Body of pancreas (tissue), 4 donors: ENCODE measurements at regions not wholly inside any gene's neighbourhood (a gene's known extent, or its start where the extent isn't known, plus 50 kb on each side); places are given as distances from the start of the nearest gene placed in this dataset.
A peak's percentile ranks its signal among the peaks of the same experiment; 100 is the strongest.

Source experiments
- ATAC-seq: fragments of 150-250 bp; one replicate; pipeline ENCODE4 v1.9.1; 2016
- DNase-seq, 4 donors: peaks; one replicate each; pipeline ENCODE4 v3.0.0-alpha.2; 2019
- H3K27ac ChIP-seq, 4 donors: fragments of 200-600 bp; sonication (generic); 1 replicate in 3 of 4; 2 replicates in 1 of 4; pipeline versions ENCODE4 v1.5.1 to v1.6.1; 2016 to 2019; ENCODE audit warnings: mild to moderate bottlenecking in 1 of 4, mixed read lengths in 1 of 4, moderate library complexity in 1 of 4
- H3K27me3 ChIP-seq, 2 donors: fragments of 200-600 bp; sonication (generic); one replicate each; pipeline ENCODE4 v1.6.0; 2016; ENCODE audit warnings: mild to moderate bottlenecking in 1 of 2
- H3K36me3 ChIP-seq, 2 donors: fragments of 200-600 bp; sonication (generic); replicated peaks in 1 of 2; 2 replicates each; pipeline ENCODE4 v1.5.1; 2016; ENCODE audit warnings: low read depth in 2 of 2; ENCODE audit not compliant: insufficient read depth in 1 of 2
- H3K4me1 ChIP-seq: fragments of 200-600 bp; sonication (generic); one replicate; pipeline ENCODE4 v1.6.0; 2016
- H3K4me3 ChIP-seq, 2 donors: fragments of 200-600 bp; sonication (generic); 1 replicate in 1 of 2; 2 replicates in 1 of 2; pipeline ENCODE4 v1.5.1; 2016 to 2019
- H3K9me3 ChIP-seq, 3 donors: fragments of 200-600 bp; sonication (generic); 1 replicate in 2 of 3; 2 replicates in 1 of 3; pipeline ENCODE4 v1.5.1; 2016
- POLR2A ChIP-seq, 3 donors: fragments of 450-650 bp; IDR thresholded peaks; one replicate each; pipeline ENCODE4 v1.6.1; 2016; ENCODE audit warnings: antibody characterized with exemption in 3 of 3, mild to moderate bottlenecking in 2 of 3
- WGBS, 2 donors: methylation state at CpG; one replicate each; pipeline ENCODE4 v1.1.5; 2017; 5-methylcytosine and 5-hydroxymethylcytosine counted together
- intact Hi-C: fragments of 100-400 bp; cut with DNase I; formaldehyde crosslinking; loops from one replicate; pipeline ENCODE4 v1.15.1; 2023
- TF ChIP-seq, protein P1 (sequence below), 7 experiments: fragments of 450-650 bp in 4 of 7; fragments of 200-600 bp in 3 of 7; sonication (generic) in 3 of 7; IDR thresholded peaks; one replicate each; pipeline ENCODE4 v1.5.1; 2016 to 2019; ENCODE audit warnings: antibody characterized with exemption in 7 of 7

DNA sequence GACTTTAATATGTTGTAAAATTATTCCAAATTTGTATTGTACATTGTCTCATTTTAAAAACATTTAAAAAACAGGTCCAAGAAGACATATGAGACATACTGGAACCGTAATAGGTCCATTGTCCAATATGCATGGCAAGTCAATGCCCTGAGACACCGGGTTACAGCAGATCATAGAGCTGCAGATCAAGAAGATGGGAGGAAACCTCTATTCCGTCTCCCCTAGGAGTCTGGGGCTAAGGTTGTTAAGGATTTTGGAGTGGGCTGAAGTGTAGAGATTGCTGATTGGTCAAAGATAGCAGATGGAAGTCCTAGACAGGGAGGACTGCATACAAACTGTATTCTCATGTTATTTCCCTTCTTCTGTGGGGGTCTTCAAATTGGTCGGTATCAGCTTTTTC is 108.3 kb upstream of the PLEKHA5 start:
- TF ChIP-seq POLR2A (IDR thresholded peaks at IDR 0.05) = no peak
- TF ChIP-seq, protein P1, sequence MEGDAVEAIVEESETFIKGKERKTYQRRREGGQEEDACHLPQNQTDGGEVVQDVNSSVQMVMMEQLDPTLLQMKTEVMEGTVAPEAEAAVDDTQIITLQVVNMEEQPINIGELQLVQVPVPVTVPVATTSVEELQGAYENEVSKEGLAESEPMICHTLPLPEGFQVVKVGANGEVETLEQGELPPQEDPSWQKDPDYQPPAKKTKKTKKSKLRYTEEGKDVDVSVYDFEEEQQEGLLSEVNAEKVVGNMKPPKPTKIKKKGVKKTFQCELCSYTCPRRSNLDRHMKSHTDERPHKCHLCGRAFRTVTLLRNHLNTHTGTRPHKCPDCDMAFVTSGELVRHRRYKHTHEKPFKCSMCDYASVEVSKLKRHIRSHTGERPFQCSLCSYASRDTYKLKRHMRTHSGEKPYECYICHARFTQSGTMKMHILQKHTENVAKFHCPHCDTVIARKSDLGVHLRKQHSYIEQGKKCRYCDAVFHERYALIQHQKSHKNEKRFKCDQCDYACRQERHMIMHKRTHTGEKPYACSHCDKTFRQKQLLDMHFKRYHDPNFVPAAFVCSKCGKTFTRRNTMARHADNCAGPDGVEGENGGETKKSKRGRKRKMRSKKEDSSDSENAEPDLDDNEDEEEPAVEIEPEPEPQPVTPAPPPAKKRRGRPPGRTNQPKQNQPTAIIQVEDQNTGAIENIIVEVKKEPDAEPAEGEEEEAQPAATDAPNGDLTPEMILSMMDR (IDR thresholded peaks at IDR 0.05) = no peak
- peaks cover 16% of the 10 kb centered on the region for H3K4me1 ChIP-seq
- no peak overlapping the region for H3K27ac ChIP-seq
- 61 to 69% methylated on average over 4 of the region's 4 CpGs for WGBS, 2 donors
- H3K4me3 ChIP-seq = no peak overlapping the region
- DNase-seq (no peak), ATAC-seq (no peak)
- no peaks in the 10 kb centered on the region for H3K36me3 ChIP-seq
- H3K9me3 ChIP-seq = no peaks in the 10 kb centered on the region
- intact Hi-C loops = no loop called here
- H3K27me3 ChIP-seq = no peaks in the 10 kb centered on the region

DNA sequence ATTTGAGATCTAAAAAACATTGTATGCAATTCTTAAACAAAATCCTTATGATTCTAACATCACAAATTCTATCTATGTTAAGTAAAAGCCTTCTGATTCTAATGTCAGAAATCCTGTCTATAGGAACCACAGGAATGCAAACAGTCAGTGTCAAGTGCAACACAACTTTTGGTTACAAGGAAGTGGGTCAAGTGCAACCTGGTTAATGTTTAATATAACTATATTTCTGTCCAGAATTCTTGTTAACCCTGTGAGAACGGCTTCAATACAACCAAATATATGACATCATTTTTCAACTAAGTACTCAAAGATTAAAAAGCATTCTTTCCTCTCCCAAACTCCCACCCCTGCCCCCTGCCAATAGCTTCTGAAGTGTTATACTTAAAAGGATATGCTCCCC is 107.9 kb upstream of the PLEKHA5 start:
- intact Hi-C loops = no loop called here
- WGBS, 2 donors = 7 to 13% methylated on average over 1 of the region's 1 CpG
- H3K9me3 ChIP-seq = no peaks in the 10 kb centered on the region
- H3K27ac ChIP-seq = no peak overlapping the region
- DNase-seq (peak in 1 of 4 donors; percentile 7), ATAC-seq (peak; percentile 62)
- TF ChIP-seq POLR2A (IDR thresholded peaks at IDR 0.05) = no peak
- TF ChIP-seq, protein P1 (IDR thresholded peaks at IDR 0.05) = no peak
- H3K27me3 ChIP-seq = no peaks in the 10 kb centered on the region
- no peaks in the 10 kb centered on the region for H3K36me3 ChIP-seq
- H3K4me1 ChIP-seq = peaks cover 20% of the 10 kb centered on the region
- no peak overlapping the region for H3K4me3 ChIP-seq

DNA sequence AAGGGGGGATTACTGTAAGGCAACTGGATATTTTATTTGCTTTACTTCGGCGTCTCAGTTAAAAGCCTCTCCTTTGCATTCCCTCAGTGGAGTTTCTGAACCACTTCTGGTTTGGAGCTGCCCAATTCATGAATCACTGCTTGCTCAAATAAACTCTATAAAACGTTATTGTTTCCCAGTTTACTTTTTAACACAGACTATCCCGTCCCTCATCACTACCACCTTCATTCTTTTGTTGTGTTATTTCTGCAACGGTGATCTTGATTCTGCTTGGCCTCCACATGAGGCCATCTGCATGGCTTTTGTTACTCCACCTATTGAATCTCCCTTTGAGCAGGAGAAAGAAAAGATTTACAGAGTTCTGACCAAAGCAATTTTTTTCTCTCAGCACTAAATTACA is 104.0 kb upstream of the PLEKHA5 start:
- no peak for DNase-seq
- Histone ChIP-seq H3K9me3 (no peaks in the 10 kb centered on the region), H3K4me1 (peaks cover 27% of the 10 kb centered on the region), H3K27ac (no peak overlapping the region), H3K27me3 (no peaks in the 10 kb centered on the region), H3K4me3 (no peak overlapping the region), H3K36me3 (no peaks in the 10 kb centered on the region)
- intact Hi-C loops = no loop called here
- TF ChIP-seq, protein P1 (IDR thresholded peaks at IDR 0.05) = no peak
- TF ChIP-seq POLR2A (IDR thresholded peaks at IDR 0.05) = no peak
- ATAC-seq = no peak
- 80 to 85% methylated on average over 5 of the region's 5 CpGs for WGBS, 2 donors

DNA sequence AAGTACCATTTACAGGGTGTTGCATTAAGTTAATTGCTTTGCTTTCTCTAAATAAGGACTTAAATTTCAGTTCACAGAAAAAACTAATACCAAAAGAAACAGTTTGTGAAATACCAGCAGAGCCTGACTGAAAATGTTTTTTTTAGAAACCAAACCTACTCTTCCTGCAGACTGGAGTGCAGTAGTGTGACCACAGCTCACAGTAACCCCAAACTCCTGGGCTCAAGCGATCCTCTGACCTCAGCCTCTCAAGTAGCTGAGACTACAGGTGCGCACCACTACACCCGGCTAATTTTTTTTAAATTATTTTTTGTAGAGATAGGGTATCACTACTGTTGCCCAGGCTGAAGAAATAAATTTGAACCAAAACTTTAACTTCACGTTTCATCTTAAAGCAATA is 103.5 kb upstream of the PLEKHA5 start:
- peaks cover 27% of the 10 kb centered on the region for H3K4me1 ChIP-seq
- TF ChIP-seq, protein P1 (IDR thresholded peaks at IDR 0.05) = no peak
- no peak for TF ChIP-seq POLR2A (IDR thresholded peaks at IDR 0.05)
- no peaks in the 10 kb centered on the region for H3K36me3 ChIP-seq
- intact Hi-C loops = no loop called here
- H3K27me3 ChIP-seq = no peaks in the 10 kb centered on the region
- DNase-seq (no peak), ATAC-seq (no peak)
- H3K9me3 ChIP-seq = no peaks in the 10 kb centered on the region
- 72 to 77% methylated on average over 4 of the region's 4 CpGs for WGBS, 2 donors
- no peak overlapping the region for H3K4me3 ChIP-seq
- H3K27ac ChIP-seq = no peak overlapping the region

DNA sequence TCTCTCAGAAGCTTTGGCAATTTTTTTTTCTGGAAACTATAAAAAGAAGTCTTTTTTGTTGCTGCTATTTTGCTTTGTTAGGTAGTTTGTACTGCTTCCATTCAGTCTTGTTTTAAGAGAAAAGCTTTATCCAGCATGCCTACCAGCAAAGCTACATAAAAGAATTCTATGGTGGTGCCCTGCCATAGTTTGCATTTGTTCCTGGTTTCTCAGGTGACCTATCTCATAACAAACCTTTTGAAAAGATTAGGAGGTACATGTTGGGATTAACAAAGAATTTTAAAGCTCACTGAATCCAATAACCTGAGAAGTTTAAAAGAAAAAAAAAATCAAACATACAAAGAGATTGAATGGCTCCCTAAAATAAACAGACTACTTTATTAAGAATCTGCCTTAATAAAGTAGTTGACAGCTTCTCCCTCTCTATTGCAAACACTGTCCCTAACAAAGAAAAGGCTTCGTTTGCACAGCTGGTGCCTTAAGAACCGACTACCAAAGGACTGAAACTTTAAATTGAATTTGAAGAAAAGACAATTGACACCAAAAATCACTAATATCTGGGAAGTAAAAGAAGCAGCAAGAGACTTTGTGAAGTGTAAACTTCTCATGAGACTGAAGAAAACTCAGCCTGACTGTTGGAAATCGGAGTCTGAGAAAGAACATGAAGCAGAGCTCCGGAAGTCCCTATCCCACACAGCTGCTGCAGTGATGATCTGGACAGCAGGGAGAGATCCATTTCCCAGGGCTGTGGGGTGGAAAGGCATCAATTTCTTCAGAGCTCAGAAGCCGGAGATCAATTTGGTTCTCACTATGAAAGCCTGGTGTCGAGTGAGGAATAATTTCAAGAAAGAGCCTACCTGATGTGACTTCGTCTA is 102.7 kb upstream of the PLEKHA5 start:
- Histone ChIP-seq H3K27me3 (no peaks in the 10 kb centered on the region), H3K36me3 (no peaks in the 10 kb centered on the region), H3K4me1 (peaks cover 20% of the 10 kb centered on the region), H3K27ac (peak overlapping the region in 3 of 4 donors; percentile 1 to 33 (median 27)), H3K4me3 (no peak overlapping the region), H3K9me3 (no peaks in the 10 kb centered on the region)
- DNase-seq = peak in 1 of 4 donors; percentile 11
- WGBS, 2 donors = 49 to 58% methylated on average over 7 of the region's 7 CpGs
- intact Hi-C loops = no loop called here
- TF ChIP-seq, protein P1 (IDR thresholded peaks at IDR 0.05) = no peak
- TF ChIP-seq POLR2A (IDR thresholded peaks at IDR 0.05) = no peak
- peak; percentile 59 for ATAC-seq
